HEK293 (cell line): ENCODE measurements at regions not wholly inside any gene's neighbourhood (a gene's known extent, or its start where the extent isn't known, plus 50 kb on each side); places are given as distances from the start of the nearest gene placed in this dataset.

ENCODE experiments used
- YY1 ChIP-seq: fragments of 450-650 bp; formaldehyde crosslinking; IDR thresholded peaks from 2 replicates; pipeline ENCODE4 v1.5.1; 2018; ENCODE audit warnings: missing biosample characterization, missing genetic modification characterization
- ZNF324 ChIP-seq: fragments of 450-650 bp; formaldehyde crosslinking; IDR thresholded peaks from 2 replicates; pipeline ENCODE4 v1.5.1; 2016; ENCODE audit warnings: missing biosample characterization, missing genetic modification characterization
- TF ChIP-seq, protein P1 (sequence below): fragments of 450-650 bp; formaldehyde crosslinking; IDR thresholded peaks from 2 replicates; pipeline ENCODE4 v1.5.1; 2016; ENCODE audit warnings: missing biosample characterization, missing genetic modification characterization
- TF ChIP-seq, protein P2 (sequence below): fragments of 450-650 bp; formaldehyde crosslinking; IDR thresholded peaks from 2 replicates; pipeline ENCODE4 v1.5.1; 2016; ENCODE audit warnings: missing biosample characterization, missing genetic modification characterization

DNA sequence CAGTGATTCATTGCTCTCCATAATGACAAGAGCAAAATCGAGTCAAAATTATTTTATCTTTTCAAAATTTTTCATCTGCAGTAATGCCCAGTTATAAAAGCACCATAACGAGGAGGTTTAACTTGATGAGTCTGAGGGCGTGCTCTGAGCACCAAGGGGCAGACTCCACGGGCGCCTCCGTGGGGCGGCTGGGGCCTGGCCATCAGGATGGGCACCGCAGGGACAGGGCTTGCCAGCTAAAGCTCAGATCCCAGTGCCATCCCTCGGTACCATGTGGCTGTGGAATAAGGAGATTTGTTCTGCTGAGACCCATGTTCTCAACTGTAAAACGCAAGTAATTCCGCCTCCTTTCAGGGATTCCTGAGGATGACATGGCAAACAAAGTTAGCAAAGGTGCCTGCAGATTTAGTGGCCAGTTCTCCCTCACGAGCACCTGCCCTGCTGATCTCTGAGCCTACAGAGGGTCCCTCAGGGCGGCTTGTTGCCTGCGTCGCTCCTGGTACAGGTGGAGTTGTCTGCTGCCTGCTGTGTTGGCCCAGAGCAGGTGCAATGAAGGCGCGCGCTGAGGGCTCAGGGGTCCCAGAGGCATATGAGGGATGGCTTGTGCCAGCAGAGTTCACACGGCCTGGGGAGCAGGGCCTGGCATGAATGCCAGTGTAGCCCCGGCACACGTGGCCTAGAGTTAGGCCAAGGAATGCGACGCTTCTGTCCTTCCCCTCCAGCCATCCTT lies 584.4 kb downstream of the TCERG1L start:
- TF ChIP-seq, protein P1, sequence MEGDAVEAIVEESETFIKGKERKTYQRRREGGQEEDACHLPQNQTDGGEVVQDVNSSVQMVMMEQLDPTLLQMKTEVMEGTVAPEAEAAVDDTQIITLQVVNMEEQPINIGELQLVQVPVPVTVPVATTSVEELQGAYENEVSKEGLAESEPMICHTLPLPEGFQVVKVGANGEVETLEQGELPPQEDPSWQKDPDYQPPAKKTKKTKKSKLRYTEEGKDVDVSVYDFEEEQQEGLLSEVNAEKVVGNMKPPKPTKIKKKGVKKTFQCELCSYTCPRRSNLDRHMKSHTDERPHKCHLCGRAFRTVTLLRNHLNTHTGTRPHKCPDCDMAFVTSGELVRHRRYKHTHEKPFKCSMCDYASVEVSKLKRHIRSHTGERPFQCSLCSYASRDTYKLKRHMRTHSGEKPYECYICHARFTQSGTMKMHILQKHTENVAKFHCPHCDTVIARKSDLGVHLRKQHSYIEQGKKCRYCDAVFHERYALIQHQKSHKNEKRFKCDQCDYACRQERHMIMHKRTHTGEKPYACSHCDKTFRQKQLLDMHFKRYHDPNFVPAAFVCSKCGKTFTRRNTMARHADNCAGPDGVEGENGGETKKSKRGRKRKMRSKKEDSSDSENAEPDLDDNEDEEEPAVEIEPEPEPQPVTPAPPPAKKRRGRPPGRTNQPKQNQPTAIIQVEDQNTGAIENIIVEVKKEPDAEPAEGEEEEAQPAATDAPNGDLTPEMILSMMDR: no peak
- TF ChIP-seq, protein P2, sequence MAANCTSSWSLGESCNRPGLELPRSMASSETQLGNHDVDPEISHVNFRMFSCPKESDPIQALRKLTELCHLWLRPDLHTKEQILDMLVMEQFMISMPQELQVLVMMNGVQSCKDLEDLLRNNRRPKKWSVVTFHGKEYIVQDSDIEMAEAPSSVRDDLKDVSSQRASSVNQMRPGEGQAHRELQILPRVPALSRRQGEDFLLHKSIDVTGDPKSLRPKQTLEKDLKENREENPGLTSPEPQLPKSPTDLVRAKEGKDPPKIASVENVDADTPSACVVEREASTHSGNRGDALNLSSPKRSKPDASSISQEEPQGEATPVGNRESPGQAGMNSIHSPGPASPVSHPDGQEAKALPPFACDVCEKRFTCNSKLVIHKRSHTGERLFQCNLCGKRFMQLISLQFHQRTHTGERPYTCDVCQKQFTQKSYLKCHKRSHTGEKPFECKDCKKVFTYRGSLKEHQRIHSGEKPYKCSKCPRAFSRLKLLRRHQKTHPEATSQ (tag by site-specific recombination): no peak
- no peak for TF ChIP-seq YY1 (tag by site-specific recombination)
- TF ChIP-seq ZNF324: no peak
